ENCODE measurements at regions not wholly inside any gene's neighbourhood (a gene's known extent, or its start where the extent isn't known, plus 50 kb on each side); places are given as distances from the start of the nearest gene placed in this dataset.

- WGBS (ENCODE audit: low lambda C conversion rate, missing lambda C conversion rate): 65% methylated on average over 4 of the region's 4 CpGs
- Histone ChIP-seq H3K4me3 (no peak overlapping the region), H3K27me3 (no peaks in the 10 kb centered on the region), H3K9me2 (replicated peaks; ENCODE audit: insufficient read depth) (no peaks in the 10 kb centered on the region), H3K4me1 (ENCODE audit: insufficient read depth) (no peaks in the 10 kb centered on the region), H3K9me3 (ENCODE audit: low read depth) (no peaks in the 10 kb centered on the region), H3K4me2 (no peak overlapping the region), H3K27ac (no peak overlapping the region), H2AFZ (no peak overlapping the region), H3K36me3 (replicated peaks; ENCODE audit: insufficient read depth, low read depth) (no peaks in the 10 kb centered on the region), H4K20me1 (ENCODE audit: insufficient read depth, poor library complexity, severe bottlenecking) (no peaks in the 10 kb centered on the region), H3K79me2 (no peaks in the 10 kb centered on the region)
- no peak for DNase-seq (ENCODE audit: low spot score)
- no peak for TF ChIP-seq CTCF (IDR thresholded peaks at IDR 0.05; ENCODE audit: poor library complexity)
- no peak for TF ChIP-seq EZH2 (IDR thresholded peaks at IDR 0.05; ENCODE audit: borderline replicate concordance)
Observed at GRCh38 chr5:57532513-57533497, 50.2 kb upstream of the ACTBL2 start.

All from hepatocyte (in vitro differentiated cells).